ENCODE measurements at regions not wholly inside any gene's neighbourhood (a gene's known extent, or its start where the extent isn't known, plus 50 kb on each side); places are given as distances from the start of the nearest gene placed in this dataset.

- no peak for TF ChIP-seq POLR2A (IDR thresholded peaks at IDR 0.05)
- TF ChIP-seq CTCF (IDR thresholded peaks at IDR 0.05), result no peak
These were observed 197.4 kb downstream of the C16orf95 start for GRCh38 chr16:87119748-87120147.

All from ovary (tissue), 3 donors.